Mesendoderm (in vitro differentiated cells): ENCODE measurements at regions not wholly inside any gene's neighbourhood (a gene's known extent, or its start where the extent isn't known, plus 50 kb on each side); places are given as distances from the start of the nearest gene placed in this dataset.

Experiments used
- DNase-seq: peaks from one replicate; pipeline ENCODE4 v3.0.0; 2013
- H2AK5ac ChIP-seq: 2 replicates; pipeline ENCODE4 v1.6.1; 2013; ENCODE audit warnings: low read length, inconsistent platforms
- H2BK120ac ChIP-seq: 2 replicates; pipeline ENCODE4 v1.6.1; 2013; ENCODE audit warnings: low read depth, mild to moderate bottlenecking, low read length, moderate library complexity, mixed read lengths
- H2BK15ac ChIP-seq: replicated peaks from 2 replicates; pipeline ENCODE4 v1.6.1; 2013; ENCODE audit warnings: low read depth, mild to moderate bottlenecking, moderate library complexity
- H2BK5ac ChIP-seq: 2 replicates; pipeline ENCODE4 v1.6.1; 2013; ENCODE audit warnings: low read length, inconsistent platforms
- H3K18ac ChIP-seq: 2 replicates; pipeline ENCODE4 v1.6.1; 2013; ENCODE audit warnings: mild to moderate bottlenecking, low read length, mixed read lengths
- H3K23ac ChIP-seq: one replicate; pipeline ENCODE4 v1.6.1; 2013; ENCODE audit warnings: low read length
- H3K27ac ChIP-seq: 2 replicates; pipeline ENCODE4 v1.5.1; 2013; ENCODE audit warnings: low read depth, mild to moderate bottlenecking, inconsistent platforms, low read length, moderate library complexity
- H3K27me3 ChIP-seq: 2 replicates; pipeline ENCODE4 v1.6.1; 2013; ENCODE audit warnings: low read length, control low read depth, mild to moderate bottlenecking, inconsistent platforms; ENCODE audit not compliant: insufficient read depth, poor library complexity
- H3K36me3 ChIP-seq: 2 replicates; pipeline ENCODE4 v1.6.1; 2013; ENCODE audit warnings: low read length, inconsistent platforms; ENCODE audit not compliant: control insufficient read depth, insufficient read depth
- H3K4ac ChIP-seq: one replicate; pipeline ENCODE4 v1.6.1; 2013; ENCODE audit warnings: low read depth, mild to moderate bottlenecking, low read length, moderate library complexity
- H3K4me1 ChIP-seq: 2 replicates; pipeline ENCODE4 v1.6.1; 2013; ENCODE audit warnings: low read depth, low read length, inconsistent platforms; ENCODE audit not compliant: control insufficient read depth
- H3K4me2 ChIP-seq: 2 replicates; pipeline ENCODE4 v1.6.1; 2013; ENCODE audit warnings: low read length
- H3K4me3 ChIP-seq: 2 replicates; pipeline ENCODE4 v1.5.1; 2013; ENCODE audit warnings: mild to moderate bottlenecking, low read length
- H3K56ac ChIP-seq: one replicate; pipeline ENCODE4 v1.6.1; 2013; ENCODE audit warnings: low read length
- H3K79me1 ChIP-seq: 2 replicates; pipeline ENCODE4 v1.6.1; 2013; ENCODE audit warnings: low read length, inconsistent platforms
- H3K79me2 ChIP-seq: 2 replicates; pipeline ENCODE4 v1.6.1; 2013; ENCODE audit warnings: mild to moderate bottlenecking, low read length; ENCODE audit not compliant: control insufficient read depth, insufficient read depth
- H3K9ac ChIP-seq: 2 replicates; pipeline ENCODE4 v1.6.1; 2013; ENCODE audit warnings: low read length, inconsistent platforms
- H4K5ac ChIP-seq: one replicate; pipeline ENCODE4 v1.6.1; 2013; ENCODE audit warnings: low read length
- H4K8ac ChIP-seq: one replicate; pipeline ENCODE4 v1.6.1; 2013; ENCODE audit warnings: low read depth, mild to moderate bottlenecking, control low read depth, low read length, moderate library complexity
- WGBS: extraction: QIAGEN DNeasy Blood & Tissue Kit; methylation state at CpG from one replicate; pipeline ENCODE4 v1.1.7; 2013; ENCODE audit warnings: low lambda C conversion rate, missing lambda C conversion rate; ENCODE audit not compliant: insufficient coverage; ENCODE audit errors: extremely low coverage; 5-methylcytosine and 5-hydroxymethylcytosine counted together

- Histone ChIP-seq H3K56ac (no peak overlapping the region), H3K79me2 (no peaks in the 10 kb centered on the region), H4K8ac (no peak overlapping the region), H3K4me3 (no peak overlapping the region), H3K18ac (no peak overlapping the region), H3K9ac (no peak overlapping the region), H2AK5ac (no peak overlapping the region), H3K27ac (no peak overlapping the region), H3K27me3 (no peaks in the 10 kb centered on the region), H3K4me2 (no peak overlapping the region), H4K5ac (no peak overlapping the region), H3K4ac (no peak overlapping the region), H3K79me1 (no peaks in the 10 kb centered on the region), H2BK120ac (no peak overlapping the region), H3K36me3 (no peaks in the 10 kb centered on the region), H2BK5ac (no peak overlapping the region), H3K23ac (no peak overlapping the region), H2BK15ac (no peak overlapping the region), H3K4me1 (no peaks in the 10 kb centered on the region)
- no peak for DNase-seq
- no CpG with 5 or more reads among the region's 3 CpGs for WGBS
Measured at GRCh38 chr4:133968174-133968573, 233.4 kb downstream of the PABPC4L start.

- H3K27ac ChIP-seq: no peak overlapping the region
- no peaks in the 10 kb centered on the region for H3K79me1 ChIP-seq
- no peak overlapping the region for H3K4me2 ChIP-seq
- H3K18ac ChIP-seq: peak overlapping the region; percentile 51
- H3K23ac ChIP-seq: no peak overlapping the region
- WGBS: no CpG with 5 or more reads among the region's 2 CpGs
- no peaks in the 10 kb centered on the region for H3K4me1 ChIP-seq
- H2BK15ac ChIP-seq: no peak overlapping the region
- H2AK5ac ChIP-seq: no peak overlapping the region
- H3K27me3 ChIP-seq: no peaks in the 10 kb centered on the region
- no peak overlapping the region for H2BK120ac ChIP-seq
- no peak overlapping the region for H3K56ac ChIP-seq
- H4K5ac ChIP-seq: no peak overlapping the region
- no peak overlapping the region for H2BK5ac ChIP-seq
- no peak overlapping the region for H3K9ac ChIP-seq
- H3K36me3 ChIP-seq: no peaks in the 10 kb centered on the region
- DNase-seq: no peak
- no peak overlapping the region for H3K4ac ChIP-seq
- H3K4me3 ChIP-seq: no peak overlapping the region
- no peaks in the 10 kb centered on the region for H3K79me2 ChIP-seq
- H4K8ac ChIP-seq: no peak overlapping the region
Measured at GRCh38 chr4:133960975-133961374, 240.6 kb downstream of the PABPC4L start.

DNA sequence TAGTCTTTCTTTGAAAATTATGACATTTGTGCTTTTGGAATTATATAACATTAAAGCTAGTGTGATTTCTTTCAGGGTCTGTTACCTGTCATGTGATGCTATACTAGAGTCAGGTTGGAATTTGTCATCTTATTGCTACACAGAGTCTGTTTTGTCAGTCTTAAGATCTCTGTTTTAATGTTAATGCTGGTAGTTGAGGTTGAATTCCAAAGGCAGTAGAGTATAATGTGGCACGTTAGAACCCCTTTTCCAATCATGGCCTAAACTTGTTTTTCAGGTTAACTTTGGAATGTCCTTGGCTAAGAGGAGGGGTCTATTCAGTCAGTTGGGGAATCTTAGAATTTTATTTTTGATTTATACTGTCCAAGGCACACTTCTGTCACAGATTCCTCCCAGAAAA lies 258.5 kb downstream of the PABPC4L start:
- H3K56ac ChIP-seq: no peak overlapping the region
- H3K18ac ChIP-seq: no peak overlapping the region
- no peak overlapping the region for H3K23ac ChIP-seq
- no peaks in the 10 kb centered on the region for H3K79me2 ChIP-seq
- H4K8ac ChIP-seq: no peak overlapping the region
- no peaks in the 10 kb centered on the region for H3K27me3 ChIP-seq
- no peaks in the 10 kb centered on the region for H3K79me1 ChIP-seq
- H2BK15ac ChIP-seq: no peak overlapping the region
- no peak overlapping the region for H4K5ac ChIP-seq
- peak; percentile 40 for DNase-seq
- no peak overlapping the region for H2BK120ac ChIP-seq
- no peak overlapping the region for H2AK5ac ChIP-seq
- no peak overlapping the region for H3K9ac ChIP-seq
- H3K4ac ChIP-seq: no peak overlapping the region
- H3K27ac ChIP-seq: no peak overlapping the region
- H3K4me3 ChIP-seq: no peak overlapping the region
- no CpG with 5 or more reads among the region's 1 CpG for WGBS
- H3K4me2 ChIP-seq: no peak overlapping the region
- no peaks in the 10 kb centered on the region for H3K4me1 ChIP-seq
- H3K36me3 ChIP-seq: no peaks in the 10 kb centered on the region
- no peak overlapping the region for H2BK5ac ChIP-seq

DNA sequence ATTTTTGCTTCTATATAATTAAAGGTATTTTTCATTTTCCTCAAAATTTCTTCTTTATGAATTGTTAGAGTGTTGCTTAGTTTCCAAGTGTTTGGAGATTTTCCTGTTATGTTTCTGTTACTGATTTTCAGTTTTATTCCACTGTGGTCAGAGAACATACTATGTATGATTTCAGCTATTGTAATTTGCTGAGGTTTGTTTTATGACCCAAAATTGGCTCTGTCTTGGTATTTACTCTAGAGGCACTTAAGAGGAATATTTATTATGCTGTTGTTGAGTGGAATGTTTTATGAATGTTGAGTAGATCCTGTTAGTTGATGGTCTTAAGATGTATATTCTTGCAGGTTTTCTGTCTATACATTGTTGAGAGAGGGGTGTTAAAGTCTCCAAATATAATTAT lies 263.5 kb downstream of the PABPC4L start:
- Histone ChIP-seq H2BK15ac (no peak overlapping the region), H2AK5ac (no peak overlapping the region), H3K23ac (no peak overlapping the region), H3K36me3 (no peaks in the 10 kb centered on the region), H3K27me3 (no peaks in the 10 kb centered on the region), H3K79me1 (no peaks in the 10 kb centered on the region), H3K18ac (no peak overlapping the region), H3K56ac (no peak overlapping the region), H3K79me2 (no peaks in the 10 kb centered on the region), H3K4me2 (no peak overlapping the region), H4K5ac (no peak overlapping the region), H4K8ac (no peak overlapping the region), H3K4me1 (no peaks in the 10 kb centered on the region), H3K4me3 (no peak overlapping the region), H3K9ac (no peak overlapping the region), H2BK5ac (no peak overlapping the region), H2BK120ac (no peak overlapping the region), H3K4ac (no peak overlapping the region), H3K27ac (no peak overlapping the region)
- no peak for DNase-seq

- H3K4me3 ChIP-seq: no peak overlapping the region
- no peak overlapping the region for H2AK5ac ChIP-seq
- peak; percentile 22 for DNase-seq
- H3K23ac ChIP-seq: no peak overlapping the region
- no peak overlapping the region for H2BK5ac ChIP-seq
- H3K27me3 ChIP-seq: no peaks in the 10 kb centered on the region
- H3K27ac ChIP-seq: no peak overlapping the region
- H3K56ac ChIP-seq: no peak overlapping the region
- H3K9ac ChIP-seq: no peak overlapping the region
- H3K4me2 ChIP-seq: no peak overlapping the region
- H2BK15ac ChIP-seq: no peak overlapping the region
- H3K79me1 ChIP-seq: no peaks in the 10 kb centered on the region
- no peaks in the 10 kb centered on the region for H3K79me2 ChIP-seq
- no peak overlapping the region for H3K18ac ChIP-seq
- no peak overlapping the region for H2BK120ac ChIP-seq
- no CpG with 5 or more reads among the region's 1 CpG for WGBS
- no peak overlapping the region for H3K4ac ChIP-seq
- no peaks in the 10 kb centered on the region for H3K4me1 ChIP-seq
- no peak overlapping the region for H4K8ac ChIP-seq
- no peaks in the 10 kb centered on the region for H3K36me3 ChIP-seq
- no peak overlapping the region for H4K5ac ChIP-seq
Measured at GRCh38 chr4:133929531-133930239, 271.9 kb downstream of the PABPC4L start.
